Liver (tissue), 8 donors: ENCODE measurements at regions not wholly inside any gene's neighbourhood (a gene's known extent, or its start where the extent isn't known, plus 50 kb on each side); places are given as distances from the start of the nearest gene placed in this dataset.

Experiments
- DNase-seq: peaks from one replicate; pipeline ENCODE4 v3.0.0-alpha.2; 2017; ENCODE audit warnings: low spot score
- H3K27ac ChIP-seq, 2 donors: one replicate each; pipeline ENCODE4 v1.7.0; 2013; ENCODE audit warnings: inconsistent platforms in 2 of 2, low read length in 2 of 2, control low read depth in 1 of 2, low read depth in 1 of 2, mild to moderate bottlenecking in 1 of 2
- H3K27me3 ChIP-seq, 4 donors: one replicate each; pipeline versions ENCODE4 v1.6.1 to v1.7.0; 2013; ENCODE audit warnings: low read length in 3 of 4, inconsistent platforms in 1 of 4, mild to moderate bottlenecking in 1 of 4, moderate library complexity in 1 of 4; ENCODE audit not compliant: control insufficient read depth in 4 of 4, insufficient read depth in 4 of 4
- H3K36me3 ChIP-seq, 4 donors: one replicate each; pipeline versions ENCODE4 v1.6.1 to v1.7.0; 2013; ENCODE audit warnings: low read length in 3 of 4, mild to moderate bottlenecking in 3 of 4, low read depth in 1 of 4, moderate library complexity in 1 of 4; ENCODE audit not compliant: control insufficient read depth in 4 of 4, insufficient read depth in 3 of 4
- H3K4me1 ChIP-seq, 4 donors: one replicate each; pipeline versions ENCODE4 v1.6.1 to v1.7.0; 2013; ENCODE audit warnings: low read length in 3 of 4, mild to moderate bottlenecking in 3 of 4, moderate library complexity in 1 of 4; ENCODE audit not compliant: control insufficient read depth in 4 of 4, insufficient read depth in 4 of 4
- H3K4me3 ChIP-seq, 3 donors: one replicate each; pipeline versions ENCODE4 v1.6.1 to v1.7.0; 2013; ENCODE audit warnings: low read length in 3 of 3, control low read depth in 1 of 3, low read depth in 1 of 3, mild to moderate bottlenecking in 1 of 3
- H3K9ac ChIP-seq, 2 donors: one replicate each; pipeline ENCODE4 v1.7.0; 2013; ENCODE audit warnings: low read length in 2 of 2, mild to moderate bottlenecking in 2 of 2, moderate library complexity in 2 of 2, control low read depth in 1 of 2, low read depth in 1 of 2
- H3K9me3 ChIP-seq, 4 donors: one replicate each; pipeline versions ENCODE4 v1.6.1 to v1.7.0; 2013; ENCODE audit warnings: low read length in 3 of 4; ENCODE audit not compliant: control insufficient read depth in 4 of 4
- CTCF ChIP-seq: fragments of 150-350 bp; IDR thresholded peaks from 2 replicates; pipeline ENCODE4 v1.5.1; 2017; ENCODE audit warnings: improper control_type of control experiment, low read depth, low read length; ENCODE audit not compliant: missing input control
- EGR1 ChIP-seq, 2 donors: IDR thresholded peaks; 2 replicates each; pipeline ENCODE4 v1.6.1; 2016 to 2018; ENCODE audit warnings: antibody characterized with exemption in 2 of 2, low read depth in 2 of 2
- FOXA2 ChIP-seq: IDR thresholded peaks from 2 replicates; pipeline ENCODE4 v1.6.1; 2016; ENCODE audit warnings: antibody characterized with exemption
- HNF4A ChIP-seq, 2 donors: conservative IDR thresholded peaks; 2 replicates each; pipeline ENCODE4 v1.6.1; 2016; ENCODE audit warnings: antibody characterized with exemption in 2 of 2, mild to moderate bottlenecking in 2 of 2
- HNF4G ChIP-seq: IDR thresholded peaks from 2 replicates; pipeline ENCODE4 v1.6.1; 2016; ENCODE audit warnings: antibody characterized with exemption
- JUND ChIP-seq, 2 donors: IDR thresholded peaks; 2 replicates each; pipeline ENCODE4 v1.6.1; 2016; ENCODE audit warnings: antibody characterized with exemption in 2 of 2
- RAD21 ChIP-seq, 2 donors: IDR thresholded peaks; 2 replicates each; pipeline ENCODE4 v1.6.1; 2016; ENCODE audit warnings: antibody characterized with exemption in 2 of 2, mild to moderate bottlenecking in 2 of 2
- REST ChIP-seq: IDR thresholded peaks from 2 replicates; pipeline ENCODE4 v1.6.1; 2016; ENCODE audit warnings: antibody characterized with exemption, mild to moderate bottlenecking
- SP1 ChIP-seq: IDR thresholded peaks from 2 replicates; pipeline ENCODE4 v1.6.1; 2018; ENCODE audit warnings: antibody characterized with exemption, mild to moderate bottlenecking
- YY1 ChIP-seq: IDR thresholded peaks from 2 replicates; pipeline ENCODE4 v1.6.1; 2016; ENCODE audit warnings: antibody characterized with exemption, mild to moderate bottlenecking
- WGBS: extraction: QIAGEN DNeasy Blood & Tissue Kit; methylation state at CpG from one replicate; pipeline ENCODE4 v1.1.7; 2013; 5-methylcytosine and 5-hydroxymethylcytosine counted together
- TF ChIP-seq, protein P1 (sequence below): IDR thresholded peaks from 2 replicates; pipeline ENCODE4 v1.6.1; 2016; ENCODE audit warnings: antibody characterized with exemption
- donor health status: healthy.
- donor health status: healthy.
- donor health status: healthy.
- donor health status: healthy.
- donor health status: healthy.

- TF ChIP-seq CTCF (no peak), RAD21 (IDR thresholded peaks at IDR 0.05) (no peak), SP1 (no peak), YY1 (no peak), REST (no peak), JUND (IDR thresholded peaks at IDR 0.05) (no peak)
Measured at GRCh38 chr2:180508458-180508857, 471.9 kb upstream of the UBE2E3 start (continued).

DNA sequence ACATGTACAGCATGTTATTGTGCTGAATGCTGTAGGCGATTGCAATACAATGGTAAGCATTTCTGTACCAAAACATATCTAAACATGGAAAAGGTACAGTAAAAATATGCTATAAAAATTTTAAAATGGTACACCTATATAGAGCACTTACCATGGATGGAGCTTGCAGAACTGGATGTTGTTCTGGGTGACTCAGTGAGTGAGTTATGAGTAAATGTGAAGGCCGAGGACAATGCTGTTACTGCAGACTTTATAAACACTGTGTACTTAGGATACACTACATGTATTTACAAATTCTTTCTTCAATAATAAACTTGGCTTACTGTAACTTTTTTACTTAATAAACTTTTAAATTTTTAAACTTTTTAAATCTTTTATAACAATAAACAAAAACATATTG, 473.4 kb upstream of the UBE2E3 start:
- TF ChIP-seq HNF4G = no peak
- no peak for TF ChIP-seq HNF4A (conservative IDR thresholded peaks at IDR 0.05)
- no peak for TF ChIP-seq YY1
- TF ChIP-seq, protein P1, sequence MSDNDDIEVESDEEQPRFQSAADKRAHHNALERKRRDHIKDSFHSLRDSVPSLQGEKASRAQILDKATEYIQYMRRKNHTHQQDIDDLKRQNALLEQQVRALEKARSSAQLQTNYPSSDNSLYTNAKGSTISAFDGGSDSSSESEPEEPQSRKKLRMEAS = no peak
- no peak for TF ChIP-seq REST
- TF ChIP-seq CTCF = no peak
- no peak for TF ChIP-seq EGR1 (IDR thresholded peaks at IDR 0.05; ENCODE audit: low read depth in 2 of 2)
- no peak for TF ChIP-seq SP1
- TF ChIP-seq FOXA2 = no peak
- no peaks in the 10 kb centered on the region for H3K9me3 ChIP-seq
- H3K27me3 ChIP-seq = no peaks in the 10 kb centered on the region
- DNase-seq = no peak
- H3K27ac ChIP-seq = no peak overlapping the region
- 84% methylated on average over 2 of the region's 2 CpGs for WGBS
- H3K4me1 ChIP-seq = no peaks in the 10 kb centered on the region
- H3K36me3 ChIP-seq = no peaks in the 10 kb centered on the region
- H3K9ac ChIP-seq = no peak overlapping the region
- no peak overlapping the region for H3K4me3 ChIP-seq
